Cardiac fibroblast (primary cell): ENCODE measurements at regions not wholly inside any gene's neighbourhood (a gene's known extent, or its start where the extent isn't known, plus 50 kb on each side); places are given as distances from the start of the nearest gene placed in this dataset.

Experiments
- DNase-seq, 2 donors: peaks; one replicate each; pipeline versions ENCODE4 v3.0.0 to v3.0.0-alpha.2; 2010; ENCODE audit warnings: low read depth in 2 of 2
- H3K4me3 ChIP-seq, 2 donors: replicated peaks in 1 of 2; 1 replicate in 1 of 2; 2 replicates in 1 of 2; pipeline ENCODE4 v1.5.1; 2011; ENCODE audit warnings: low read depth in 2 of 2, low read length in 2 of 2, mild to moderate bottlenecking in 2 of 2, moderate library complexity in 1 of 2
- CTCF ChIP-seq: IDR thresholded peaks from one replicate; pipeline ENCODE4 v1.5.1; 2011; ENCODE audit warnings: low read depth, mild to moderate bottlenecking, low read length, inconsistent platforms

- H3K4me3 ChIP-seq, result no peak overlapping the region
- no peak for DNase-seq
- TF ChIP-seq CTCF, result no peak
These were observed 111.2 kb downstream of the PMAIP1 start for GRCh38 chr18:60010984-60011383.

- TF ChIP-seq CTCF, result no peak
- H3K4me3 ChIP-seq, result no peak overlapping the region
- no peak for DNase-seq
These were observed 110.7 kb downstream of the PMAIP1 start for GRCh38 chr18:60010513-60010912.

GRCh38 chr18:60007661-60008060 is 107.9 kb downstream of the PMAIP1 start:
- DNase-seq, result no peak
- no peak for TF ChIP-seq CTCF
- H3K4me3 ChIP-seq, result no peak overlapping the region

GRCh38 chr18:60003610-60004185 is 103.9 kb downstream of the PMAIP1 start:
- H3K4me3 ChIP-seq, result no peak overlapping the region
- no peak for TF ChIP-seq CTCF
- no peak for DNase-seq

GRCh38 chr18:59996370-59996966 is 96.7 kb downstream of the PMAIP1 start:
- peak; percentile 46 to 75 for DNase-seq
- peak; percentile 80 for TF ChIP-seq CTCF
- H3K4me3 ChIP-seq, result no peak overlapping the region

GRCh38 chr18:59994357-59994756 is 94.6 kb downstream of the PMAIP1 start:
- H3K4me3 ChIP-seq, result no peak overlapping the region
- peak; percentile 17 to 22 for DNase-seq
- peak; percentile 18 for TF ChIP-seq CTCF

GRCh38 chr18:59993560-59993959 is 93.8 kb downstream of the PMAIP1 start:
- H3K4me3 ChIP-seq, result no peak overlapping the region
- TF ChIP-seq CTCF, result no peak
- DNase-seq, result no peak
